GM03348 (cell line): ENCODE measurements at regions not wholly inside any gene's neighbourhood (a gene's known extent, or its start where the extent isn't known, plus 50 kb on each side); places are given as distances from the start of the nearest gene placed in this dataset.
"Not testable (repeated sequence)": the region's sequence is repeated elsewhere in the genome, so short reads cannot be mapped to it uniquely, and the experiment has no call there.

Source experiments
- DNase-seq: peaks from one replicate; pipeline ENCODE4 v3.0.0; 2012; ENCODE audit warnings: low spot score

- peak; percentile 24 for DNase-seq
Observed at GRCh38 chr16:50497592-50497991, 50.6 kb upstream of the NKD1 start.

DNA sequence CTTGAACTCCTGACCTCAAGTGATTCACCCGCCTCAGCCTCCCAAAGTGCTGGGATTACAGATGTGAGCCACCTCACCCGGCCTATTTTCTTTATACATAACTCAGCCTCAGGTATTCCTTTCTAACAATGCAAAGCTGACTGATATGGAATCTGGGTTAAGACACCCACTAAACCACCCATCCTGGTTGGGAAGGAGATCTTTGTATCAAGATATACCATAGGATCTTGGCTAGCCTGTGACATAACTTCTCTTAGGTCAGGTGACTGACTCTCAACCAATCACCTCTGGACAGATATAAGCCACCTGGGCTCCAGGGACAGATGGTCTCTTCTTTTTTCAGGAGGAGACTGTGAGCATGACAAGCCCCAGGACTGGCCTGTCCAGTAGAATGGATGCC is 51.2 kb upstream of the NKD1 start:
- no peak for DNase-seq

- DNase-seq, result no peak
Observed at GRCh38 chr16:50495673-50496072, 52.5 kb upstream of the NKD1 start.

DNA sequence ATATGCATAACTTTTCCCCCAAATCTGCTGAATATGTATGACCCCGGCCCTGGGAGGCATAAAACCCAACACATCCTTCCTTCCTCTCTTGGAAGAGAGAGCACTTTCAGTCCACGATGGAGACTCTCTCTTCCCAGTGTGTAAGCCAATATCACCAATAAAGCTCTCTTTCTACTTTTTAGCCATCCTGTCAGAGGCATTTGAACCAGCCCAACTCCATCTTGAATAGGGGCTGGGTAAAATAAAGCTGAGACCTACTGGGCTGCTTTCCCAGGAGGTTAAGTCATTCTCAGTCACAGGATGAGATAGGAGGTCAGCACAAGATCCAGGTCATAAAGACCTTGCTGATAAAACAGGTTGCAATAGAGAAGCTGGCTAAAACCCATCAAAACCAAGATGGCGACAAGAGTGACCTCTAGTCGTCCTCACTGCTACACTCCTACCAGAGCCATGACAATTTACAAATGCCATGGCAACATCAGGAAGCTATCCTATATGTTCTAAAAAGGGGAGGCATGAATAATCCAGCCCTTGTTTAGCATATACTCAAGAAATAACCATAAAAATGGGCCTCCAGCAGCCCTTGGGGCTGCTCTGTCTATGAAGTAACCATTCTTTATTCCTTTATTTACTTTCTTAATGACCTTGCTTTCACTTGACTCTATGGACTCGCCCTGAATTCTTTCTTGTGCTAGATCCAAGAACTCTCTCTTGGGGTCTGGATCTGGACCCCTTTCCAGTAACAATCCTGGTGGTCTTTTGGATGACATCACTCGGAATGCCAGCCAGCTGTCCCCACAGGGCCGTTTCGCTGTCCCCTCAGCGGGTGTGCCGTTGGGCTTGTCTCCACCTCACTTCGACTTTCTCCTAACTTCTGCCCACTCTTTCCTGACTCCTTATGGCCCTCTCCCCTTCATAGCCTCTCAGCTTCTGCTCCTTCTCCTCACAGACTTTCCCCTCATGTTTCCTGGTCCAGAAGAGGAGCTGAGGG is 53.4 kb upstream of the NKD1 start:
- no peak for DNase-seq

DNA sequence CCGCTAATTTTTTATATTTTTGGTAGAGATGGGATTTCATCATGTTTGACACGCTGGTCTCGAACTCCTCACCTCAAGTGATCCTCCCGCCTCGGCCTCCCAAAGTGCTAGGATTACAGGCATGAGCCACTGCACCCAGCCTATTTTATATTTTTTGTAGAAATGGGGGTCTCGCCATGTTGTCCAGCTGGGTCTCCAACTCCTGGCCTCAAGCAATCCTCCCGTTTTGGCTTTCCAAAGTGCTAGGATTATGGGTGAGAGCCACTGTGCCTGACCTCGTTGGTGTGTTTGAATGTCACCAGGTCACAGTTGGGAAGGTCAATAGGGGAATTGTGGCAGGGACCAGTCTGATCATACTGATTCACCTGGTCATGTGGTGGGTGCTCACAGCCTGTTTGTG is 56.7 kb upstream of the NKD1 start:
- DNase-seq, result no peak

GRCh38 chr16:50490828-50491227 is 57.4 kb upstream of the NKD1 start:
- DNase-seq, result peak; percentile 1

DNA sequence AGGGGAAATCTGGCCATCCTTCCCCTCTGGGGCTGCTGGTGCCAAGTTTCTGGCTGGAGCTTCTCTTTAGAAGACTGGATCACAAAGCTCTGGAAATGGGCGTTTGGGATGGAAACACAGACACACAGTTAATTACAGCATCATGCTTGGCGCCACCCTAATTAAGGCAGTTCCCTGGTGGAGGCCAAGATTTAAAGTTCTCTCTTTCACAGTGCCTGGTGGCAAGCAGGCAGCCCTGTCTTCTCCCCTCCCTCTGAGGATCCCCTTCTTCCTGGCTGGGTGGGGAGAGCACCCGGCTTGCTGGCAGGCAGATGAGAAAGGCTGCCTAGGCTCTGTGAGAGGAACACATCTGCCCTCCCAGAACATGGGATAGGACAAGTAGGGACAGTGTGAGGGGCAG is 59.0 kb upstream of the NKD1 start:
- DNase-seq, result no peak

- DNase-seq, result no peak
Observed at GRCh38 chr16:50487528-50487927, 60.7 kb upstream of the NKD1 start.

GRCh38 chr16:50486162-50486561 is 62.0 kb upstream of the NKD1 start:
- not testable (repeated sequence) for DNase-seq

GRCh38 chr16:50485232-50485631 is 63.0 kb upstream of the NKD1 start:
- no peak for DNase-seq

DNA sequence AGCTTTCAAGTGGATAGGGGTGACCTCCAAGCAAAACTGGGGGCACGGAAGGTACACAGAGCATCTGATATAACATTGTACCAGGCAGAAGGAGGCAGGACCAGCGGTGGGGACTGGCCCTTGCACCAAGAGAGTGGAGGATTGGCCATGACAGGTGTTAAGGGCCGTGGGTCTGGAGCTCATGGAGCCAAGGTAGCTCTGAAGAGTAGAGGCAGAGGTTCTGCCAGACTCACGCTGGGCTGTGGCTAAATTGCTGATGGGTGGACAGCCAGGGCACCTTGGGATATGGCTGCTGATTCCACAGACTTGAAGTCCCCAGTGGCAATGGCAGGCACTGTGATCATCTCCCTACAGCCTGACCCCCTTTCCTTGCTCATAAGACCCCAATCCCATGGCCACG is 65.9 kb upstream of the NKD1 start:
- no peak for DNase-seq

DNA sequence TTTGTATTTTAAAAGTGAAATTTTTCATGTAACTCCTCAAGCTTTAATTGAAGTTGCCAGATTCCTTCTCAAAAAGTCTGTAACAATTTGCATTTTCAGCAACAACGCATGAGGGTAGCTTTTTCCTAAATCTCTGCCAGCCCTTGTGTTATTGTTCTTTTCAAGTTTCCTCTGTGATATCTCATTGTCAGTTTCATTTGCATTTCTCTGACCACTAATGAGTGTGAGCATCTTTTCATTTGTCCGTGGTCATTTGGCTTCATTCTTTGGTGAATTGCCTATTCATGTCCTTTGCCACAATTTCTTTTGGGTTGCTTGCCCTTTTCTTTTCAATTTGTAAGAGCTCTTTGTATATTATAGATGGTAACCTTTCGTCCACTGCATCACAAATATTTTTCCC is 68.0 kb upstream of the NKD1 start:
- no peak for DNase-seq

GRCh38 chr16:50479771-50480170 is 68.4 kb upstream of the NKD1 start:
- no peak for DNase-seq

DNA sequence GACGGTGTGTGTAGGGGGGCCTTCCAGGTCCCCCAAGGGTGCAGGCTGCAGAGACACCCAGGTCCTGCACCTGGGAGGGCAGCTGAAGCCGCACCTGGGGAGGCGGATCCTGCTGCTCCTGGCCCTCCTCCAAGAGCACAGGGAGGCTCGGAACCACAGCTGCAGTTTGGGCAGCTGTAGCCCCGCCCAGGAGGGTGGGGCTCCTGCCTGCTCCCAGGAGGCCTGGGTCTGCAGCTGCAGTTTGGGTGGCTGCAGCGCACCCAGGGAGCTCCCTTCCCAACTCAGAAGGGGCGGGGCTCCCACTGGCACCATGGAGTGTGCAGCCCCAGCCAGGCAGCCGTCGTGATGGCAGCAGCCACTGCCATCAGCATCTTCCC is 69.4 kb upstream of the NKD1 start:
- DNase-seq, result no peak

DNA sequence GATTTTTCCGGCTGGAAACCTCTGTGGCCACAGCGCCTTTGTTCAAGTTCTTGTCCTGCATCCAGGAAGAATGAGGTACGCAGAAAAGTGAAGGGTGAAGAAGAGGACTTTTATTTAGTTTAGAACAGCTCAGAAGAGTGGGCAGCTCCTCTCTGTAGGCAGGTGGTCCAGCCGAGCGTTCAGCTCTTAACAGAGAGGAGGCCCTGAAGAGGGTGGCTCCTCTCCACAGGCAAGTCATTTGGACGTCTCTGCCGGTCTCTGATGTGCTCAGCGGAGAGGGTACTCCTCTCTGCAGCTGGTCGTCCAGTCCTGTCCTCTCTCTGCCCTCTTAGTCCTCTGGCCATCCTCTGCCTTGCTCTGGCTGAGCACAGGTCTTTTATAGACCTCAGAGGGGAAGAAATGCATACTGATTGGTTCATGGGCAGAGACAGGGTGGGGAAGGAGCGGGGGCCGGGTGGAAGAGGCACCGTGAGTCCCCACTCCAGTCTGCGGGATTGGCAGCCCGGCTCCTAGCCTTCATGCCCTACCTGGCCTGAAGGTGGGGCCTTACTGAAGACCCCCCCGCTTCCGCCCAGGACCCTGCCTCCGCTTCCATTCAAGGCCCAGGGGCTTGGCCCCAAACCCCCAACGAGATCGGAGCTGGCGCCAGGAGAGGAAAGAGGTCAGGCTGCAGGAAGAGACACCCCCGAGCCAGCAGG is 70.0 kb upstream of the NKD1 start:
- no peak for DNase-seq

DNA sequence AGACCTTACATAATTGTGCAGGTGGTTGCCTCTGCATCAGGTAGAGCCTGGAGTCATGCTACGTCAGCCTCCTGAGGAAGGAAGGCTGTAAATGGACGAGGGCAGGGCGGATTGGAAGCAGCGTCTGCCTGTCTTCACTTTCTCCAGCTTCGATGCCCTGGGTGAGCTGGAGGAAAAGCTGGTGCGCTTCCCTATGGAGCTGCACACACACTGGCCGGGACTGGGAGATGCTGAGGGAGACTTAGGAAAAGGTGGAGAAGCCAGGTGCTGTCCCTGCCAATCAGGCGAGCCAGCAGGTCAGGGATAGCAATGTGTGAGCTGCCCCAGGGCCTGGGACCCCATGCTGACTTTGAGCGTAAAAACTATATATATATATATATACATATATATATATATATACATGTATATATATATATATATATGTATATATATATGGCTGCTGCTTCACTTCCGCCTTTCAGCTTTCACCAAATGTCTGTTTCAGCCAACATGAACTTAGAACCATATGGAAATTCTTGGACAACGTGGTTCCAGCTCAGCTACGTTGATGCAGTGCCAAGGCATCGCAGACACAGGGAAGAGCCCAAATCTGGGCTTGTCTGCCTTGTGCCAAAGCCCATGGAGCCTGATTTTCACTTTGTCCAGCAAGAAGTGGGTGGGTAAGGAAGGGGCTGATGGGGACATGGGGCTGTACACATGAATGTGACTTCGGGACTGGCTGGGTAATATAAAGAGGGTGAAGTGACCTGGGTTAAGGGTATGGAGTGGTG is 71.5 kb upstream of the NKD1 start:
- no peak for DNase-seq

- no peak for DNase-seq
Observed at GRCh38 chr16:50475170-50475569, 73.0 kb upstream of the NKD1 start.

DNA sequence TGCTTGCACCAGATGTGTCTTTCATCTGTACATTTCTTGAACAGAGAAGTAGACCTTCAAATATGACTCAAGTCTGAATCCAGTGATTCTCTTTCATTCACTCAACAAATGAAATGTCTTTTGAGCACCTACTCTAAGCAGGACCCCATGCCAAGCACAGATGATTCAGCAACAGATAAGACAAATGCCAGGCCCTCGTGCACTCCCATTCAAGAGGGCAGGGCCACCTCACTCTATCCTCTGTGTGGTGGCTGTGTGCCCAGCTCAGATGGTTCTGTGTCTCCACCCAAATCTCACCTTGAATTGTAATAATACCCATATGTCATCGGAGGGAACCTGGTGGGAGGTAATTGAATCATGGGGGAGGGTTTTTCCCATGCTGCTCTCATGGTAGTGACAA is 74.1 kb upstream of the NKD1 start:
- no peak for DNase-seq

GRCh38 chr16:50473356-50473945 is 74.7 kb upstream of the NKD1 start:
- DNase-seq, result no peak

DNA sequence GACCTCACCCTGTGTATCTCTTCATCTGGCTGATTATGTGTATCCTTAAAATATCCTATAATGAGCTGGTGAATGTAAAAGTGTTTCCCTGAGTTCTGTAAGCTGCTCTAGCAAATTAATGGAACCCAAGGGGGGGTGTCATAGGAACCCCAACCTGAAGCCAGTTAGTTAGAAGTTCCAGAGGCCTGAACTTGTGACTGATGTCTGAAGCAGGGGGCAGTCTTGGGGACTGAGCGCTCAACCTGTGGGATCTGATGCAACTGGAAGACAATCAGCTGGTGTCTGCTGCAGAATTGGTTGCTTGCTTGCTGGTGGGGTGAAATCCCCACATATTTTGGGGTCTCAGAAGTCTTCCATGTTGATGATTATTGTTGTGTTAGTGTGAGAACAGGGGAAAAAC is 75.7 kb upstream of the NKD1 start:
- no peak for DNase-seq

DNA sequence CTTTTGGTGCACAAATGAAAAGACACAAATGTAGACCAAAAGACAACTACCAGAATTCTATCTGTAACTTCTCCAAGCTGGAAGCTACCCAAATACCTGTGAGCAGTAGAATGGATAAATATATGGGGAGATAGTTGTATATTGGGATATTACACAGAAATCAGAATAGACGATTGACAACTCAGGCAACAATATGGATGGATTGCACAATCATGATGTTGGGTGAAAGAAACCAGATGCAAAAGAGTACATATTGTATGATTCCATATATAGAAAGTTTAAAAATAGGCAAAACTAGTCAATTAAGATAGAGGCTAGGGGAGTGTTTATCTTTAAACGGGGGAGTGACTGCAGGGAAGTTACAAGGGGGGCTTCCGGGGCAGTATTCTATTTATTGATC is 77.5 kb upstream of the NKD1 start:
- DNase-seq, result no peak

GRCh38 chr16:50469744-50470321 is 78.4 kb upstream of the NKD1 start:
- DNase-seq, result no peak
